CD4-positive, alpha-beta T cell treated with Interleukin-4 for 4 hours (primary cell): ENCODE measurements at regions not wholly inside any gene's neighbourhood (a gene's known extent, or its start where the extent isn't known, plus 50 kb on each side); places are given as distances from the start of the nearest gene placed in this dataset.
"Not testable (repeated sequence)": the region's sequence is repeated elsewhere in the genome, so short reads cannot be mapped to it uniquely, and the experiment has no call there.

ENCODE experiments used
- DNase-seq: peaks from one replicate; pipeline ENCODE4 v3.0.0-alpha.2; 2020

DNA sequence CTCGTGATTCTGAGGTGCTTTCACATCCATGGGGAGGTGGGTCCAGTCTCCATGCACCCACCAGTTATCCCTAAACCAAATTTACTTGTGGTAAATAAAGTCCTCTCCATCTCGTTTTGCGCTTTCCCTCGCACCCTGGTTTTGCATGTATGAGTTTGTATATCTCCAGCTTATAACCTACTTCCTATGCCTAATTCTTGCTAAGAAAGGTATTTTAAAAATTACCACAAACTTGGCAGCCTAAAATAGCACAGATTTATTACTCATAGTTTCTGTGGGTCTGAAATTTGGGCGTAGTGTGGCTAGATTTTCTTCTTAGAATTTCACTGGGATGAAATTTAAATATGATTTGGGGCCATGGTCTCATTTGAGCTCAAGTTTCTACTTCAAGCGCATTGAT is 511.5 kb downstream of the NYAP2 start:
- no peak for DNase-seq

- DNase-seq = no peak
Observed at GRCh38 chr2:225895126-225895525, 495.6 kb downstream of the NYAP2 start.

- DNase-seq = no peak
Observed at GRCh38 chr2:225894236-225894980, 494.9 kb downstream of the NYAP2 start.

- no peak for DNase-seq
Observed at GRCh38 chr2:225893151-225893550, 493.6 kb downstream of the NYAP2 start.

DNA sequence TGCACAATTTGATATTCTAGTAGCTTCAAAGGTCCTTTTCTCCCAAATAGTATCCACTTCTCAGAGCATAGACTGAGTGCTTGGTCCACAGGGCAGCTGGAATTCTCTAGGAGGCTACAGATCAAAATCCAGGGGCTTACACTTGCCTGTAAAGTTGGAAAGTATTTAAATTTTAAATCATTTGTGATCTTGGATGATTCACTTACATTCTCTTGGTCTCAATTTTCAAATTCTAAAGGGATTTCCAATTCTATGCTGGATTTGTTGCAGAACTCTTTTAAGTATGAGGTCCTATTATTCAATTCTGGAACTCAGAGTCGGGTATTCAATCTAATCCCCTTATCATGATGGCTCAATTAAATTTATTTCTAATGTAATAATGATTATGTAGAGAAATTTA is 492.3 kb downstream of the NYAP2 start:
- DNase-seq = no peak

DNA sequence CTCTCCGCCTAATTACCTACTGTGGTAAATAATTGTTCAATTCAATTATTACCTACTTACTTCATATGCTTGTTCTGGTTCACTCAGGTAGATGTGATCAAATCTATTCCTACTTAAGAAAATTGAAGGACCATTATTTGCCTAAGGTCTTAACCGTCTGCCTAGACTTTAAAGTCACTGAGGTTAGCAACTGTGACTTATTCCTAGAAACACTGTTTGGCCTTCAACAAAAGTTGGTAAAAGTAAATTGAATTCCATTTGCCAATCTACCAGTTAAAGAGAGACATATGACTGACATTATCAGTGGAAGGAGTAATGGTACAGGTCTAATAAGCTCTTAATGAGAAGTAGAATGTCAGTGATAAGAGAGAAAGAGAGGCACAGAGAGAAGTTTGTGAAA is 491.5 kb downstream of the NYAP2 start:
- no peak for DNase-seq

DNA sequence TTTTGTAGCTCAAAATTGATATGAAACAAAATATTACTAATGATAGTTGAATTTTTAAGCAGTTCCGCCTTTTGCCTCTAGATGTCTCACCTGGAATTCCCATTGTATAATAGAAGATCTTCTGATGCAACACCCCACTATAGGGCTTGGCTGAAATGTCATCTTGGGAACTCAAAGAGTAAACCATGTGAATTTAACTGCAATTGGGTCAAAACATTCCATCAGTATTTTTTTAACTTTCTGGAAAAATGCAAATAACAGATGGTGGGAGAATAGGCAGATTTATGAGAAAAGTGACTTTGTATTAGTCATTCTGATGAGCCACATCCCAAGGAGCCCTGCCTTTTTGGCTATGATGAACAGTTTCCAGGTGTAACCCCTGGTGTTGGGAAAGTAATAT is 489.9 kb downstream of the NYAP2 start:
- peak; percentile 14 for DNase-seq

GRCh38 chr2:225867071-225867470 is 467.6 kb downstream of the NYAP2 start:
- no peak for DNase-seq

DNA sequence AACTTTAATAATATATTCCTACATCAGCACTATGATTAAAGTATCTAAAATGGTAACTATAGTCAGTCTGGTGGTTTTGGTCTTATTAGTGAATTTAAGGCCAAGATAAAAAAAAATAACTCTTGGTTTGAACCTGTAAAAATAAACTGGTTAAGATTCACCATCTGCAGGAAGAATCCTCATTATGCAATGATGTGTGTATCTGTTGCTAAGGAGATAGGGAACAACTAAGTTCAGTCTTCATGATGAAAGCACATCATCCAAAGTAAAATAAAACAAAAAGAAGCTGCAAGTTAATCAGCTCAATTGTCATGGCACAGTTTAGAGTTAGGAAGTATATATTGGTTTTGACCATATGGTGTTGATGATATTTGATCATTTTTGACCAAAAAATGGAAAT is 466.0 kb downstream of the NYAP2 start:
- no peak for DNase-seq

DNA sequence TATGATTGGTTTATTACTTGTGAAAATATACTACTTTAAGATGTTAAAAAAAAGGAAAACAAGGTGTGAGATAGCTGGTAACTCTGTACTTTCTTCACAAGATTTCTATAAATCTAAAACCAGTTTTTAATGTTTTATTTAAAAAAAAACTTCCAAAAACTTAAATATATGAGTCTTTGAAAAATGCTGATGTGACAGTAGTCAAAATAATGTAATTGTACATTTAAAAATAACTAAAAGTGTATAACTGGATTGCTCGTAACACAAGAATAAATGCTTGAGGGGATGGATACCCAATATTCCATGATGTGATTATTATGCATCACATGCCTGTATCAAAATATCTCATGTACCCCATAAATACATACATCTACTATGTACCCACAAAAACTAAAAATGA is 464.9 kb downstream of the NYAP2 start:
- no peak for DNase-seq

- no peak for DNase-seq
Observed at GRCh38 chr2:225842939-225843338, 443.4 kb downstream of the NYAP2 start.

DNA sequence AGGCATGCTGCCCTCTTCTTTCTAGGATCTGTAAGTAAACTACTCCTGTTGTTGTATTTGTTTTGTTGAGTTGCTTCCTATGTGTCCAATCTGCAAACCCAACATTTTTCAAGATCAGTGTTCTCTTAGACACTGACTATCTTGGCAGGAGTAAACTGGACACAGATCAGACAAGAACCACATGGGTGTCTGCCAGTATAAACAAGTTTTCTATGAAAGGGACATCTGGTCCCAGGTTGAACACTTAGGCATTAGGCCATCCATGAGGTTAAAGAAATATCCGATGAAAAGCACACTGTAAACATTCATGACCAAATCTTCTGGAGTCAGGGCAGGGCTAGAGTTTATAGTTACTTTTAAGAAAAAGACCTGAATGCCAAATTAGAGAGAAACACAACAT is 441.8 kb downstream of the NYAP2 start:
- DNase-seq = no peak

DNA sequence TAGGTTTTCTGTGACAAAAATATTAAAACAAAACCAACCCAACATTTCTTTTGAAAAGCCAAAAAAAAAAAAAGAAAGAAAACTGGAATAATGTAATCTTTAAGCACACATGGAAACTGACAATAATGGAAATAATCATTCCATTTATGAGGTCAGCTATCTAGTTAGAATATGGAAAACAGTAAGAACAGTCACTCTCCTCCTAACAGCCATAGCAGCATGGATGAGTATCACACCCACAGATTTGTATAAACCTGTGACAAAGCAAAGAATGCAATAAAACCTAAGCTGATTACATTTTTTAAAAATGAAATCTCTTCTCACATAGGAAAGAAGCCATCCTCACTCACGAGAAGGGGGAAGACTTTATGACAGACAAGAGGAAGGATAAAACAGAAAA is 437.8 kb downstream of the NYAP2 start:
- DNase-seq = no peak

DNA sequence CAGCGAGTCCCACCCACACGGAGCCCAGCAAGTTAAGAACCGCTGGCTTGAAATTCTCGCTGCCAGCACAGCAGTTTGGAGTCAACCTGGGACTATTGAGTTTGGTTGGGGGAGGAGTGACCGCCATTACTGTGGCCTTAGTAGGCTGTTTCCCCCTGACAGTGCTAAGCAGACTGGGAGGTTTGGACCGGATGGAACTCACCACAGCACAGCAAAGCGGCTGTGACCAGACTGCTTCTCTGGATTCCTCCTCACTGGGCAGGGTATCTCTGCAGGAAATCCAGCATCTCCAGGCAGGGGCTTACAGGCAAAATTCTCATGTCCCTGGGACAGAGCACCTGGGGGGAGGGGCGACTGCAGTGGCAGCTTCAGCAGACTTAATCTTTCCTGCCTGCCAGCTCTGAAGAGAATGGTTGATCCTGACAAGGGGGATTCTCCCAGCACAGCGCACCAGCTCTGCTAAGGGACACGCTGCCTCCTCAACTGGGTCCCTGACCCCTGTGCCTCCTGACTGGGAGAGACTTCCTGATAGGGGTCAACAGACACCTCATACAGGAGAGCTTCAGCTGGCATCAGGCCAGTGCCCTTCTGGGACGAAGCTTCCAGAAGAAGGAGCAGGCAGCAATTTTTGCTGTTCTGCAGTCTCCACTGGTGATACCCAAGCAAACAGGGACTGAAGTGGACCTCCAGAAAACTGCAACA is 425.4 kb downstream of the NYAP2 start:
- DNase-seq = no peak

DNA sequence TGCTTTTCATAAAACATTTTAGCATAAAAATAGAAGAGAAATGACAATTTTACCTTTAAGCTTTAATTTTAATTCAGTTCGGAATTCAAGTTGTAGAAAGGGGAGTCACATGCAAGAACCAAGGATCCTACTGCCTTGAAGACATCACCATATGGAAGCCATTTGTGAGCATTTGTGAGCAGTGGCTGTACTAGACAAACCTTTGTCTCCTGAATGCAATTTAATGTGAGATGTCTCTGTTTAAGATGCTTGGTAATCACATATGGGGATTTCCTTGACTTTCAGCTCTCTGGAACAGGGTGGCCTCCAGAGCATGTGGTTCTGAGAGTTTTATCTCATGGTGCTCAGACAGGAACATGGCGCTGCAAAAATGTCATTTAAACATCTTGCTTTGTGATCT is 421.8 kb downstream of the NYAP2 start:
- DNase-seq = no peak

DNA sequence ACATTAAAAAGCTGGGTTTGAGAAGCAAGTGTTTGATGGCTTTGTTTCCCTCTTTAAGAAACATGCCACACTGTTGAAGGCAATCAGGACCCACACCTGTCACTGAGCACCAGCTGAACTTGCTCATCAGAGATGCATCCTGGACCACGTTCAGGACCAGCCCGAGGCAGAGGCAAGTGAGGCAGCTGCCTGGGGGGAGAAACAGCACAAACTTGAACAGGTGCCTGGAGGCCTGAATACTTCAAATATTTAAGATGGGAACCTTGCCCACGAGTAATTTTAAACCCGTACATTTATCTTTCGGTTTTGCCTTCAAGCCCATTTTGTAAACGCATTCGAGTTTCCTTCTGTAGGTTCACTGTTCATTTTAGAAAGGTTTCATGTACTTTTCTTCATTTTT is 421.3 kb downstream of the NYAP2 start:
- no peak for DNase-seq

DNA sequence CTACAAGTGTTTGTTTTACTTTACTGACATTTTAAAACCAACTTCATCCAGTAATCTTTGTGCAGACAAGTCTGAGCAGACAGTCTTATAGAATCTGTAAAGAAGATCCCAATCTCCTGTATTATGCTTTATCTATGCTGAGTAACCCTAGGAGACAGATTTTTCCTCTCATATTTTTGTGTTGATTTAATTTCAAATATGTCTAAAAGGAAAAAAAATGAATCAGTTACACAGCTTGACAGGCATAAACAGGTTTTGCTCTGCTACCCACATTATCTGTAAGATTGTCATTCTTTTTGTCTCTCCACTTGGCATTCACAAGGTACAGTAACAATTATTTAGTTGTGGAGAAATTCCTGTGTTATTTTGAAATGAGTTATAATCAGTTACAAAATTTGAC is 415.0 kb downstream of the NYAP2 start:
- no peak for DNase-seq

DNA sequence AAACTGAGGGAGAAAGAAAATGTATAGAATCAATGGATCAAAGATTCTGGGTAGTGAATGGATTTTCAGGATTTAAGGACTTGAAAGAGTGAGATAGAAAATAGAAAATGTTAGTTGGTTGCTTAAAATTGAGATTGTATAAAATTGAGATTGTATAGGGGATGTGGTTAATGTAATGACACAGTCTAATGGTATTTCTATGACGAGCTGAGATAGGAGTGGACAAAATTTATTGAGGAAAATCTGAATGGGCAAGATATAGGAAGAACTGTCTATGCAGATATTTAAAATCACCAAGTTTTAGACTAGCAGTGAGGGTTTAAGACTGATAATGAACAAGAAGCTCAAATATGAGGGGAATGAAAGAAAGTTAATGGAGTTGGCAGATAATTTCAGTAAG is 406.6 kb downstream of the NYAP2 start:
- no peak for DNase-seq

DNA sequence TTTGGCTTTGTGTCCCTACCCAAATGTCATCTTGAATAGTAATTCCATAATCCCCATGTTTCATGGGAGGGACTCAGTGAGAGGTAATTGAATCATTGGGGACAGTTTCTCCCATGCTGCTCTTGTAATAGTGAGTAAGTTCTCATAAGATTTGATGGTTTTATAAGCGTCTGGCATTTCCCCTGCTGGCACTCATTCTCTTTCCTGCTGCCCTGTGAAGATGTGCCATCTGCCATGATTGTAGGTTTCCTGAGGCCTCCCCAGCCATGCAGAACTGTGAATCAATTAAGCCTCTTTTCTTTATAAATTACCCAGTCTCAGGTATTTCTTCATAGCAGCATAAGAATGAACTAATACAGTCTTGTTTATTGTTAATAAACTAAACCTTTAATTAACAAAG is 402.6 kb downstream of the NYAP2 start:
- DNase-seq = not testable (repeated sequence)

- DNase-seq = no peak
Observed at GRCh38 chr2:225797394-225797793, 397.9 kb downstream of the NYAP2 start.

DNA sequence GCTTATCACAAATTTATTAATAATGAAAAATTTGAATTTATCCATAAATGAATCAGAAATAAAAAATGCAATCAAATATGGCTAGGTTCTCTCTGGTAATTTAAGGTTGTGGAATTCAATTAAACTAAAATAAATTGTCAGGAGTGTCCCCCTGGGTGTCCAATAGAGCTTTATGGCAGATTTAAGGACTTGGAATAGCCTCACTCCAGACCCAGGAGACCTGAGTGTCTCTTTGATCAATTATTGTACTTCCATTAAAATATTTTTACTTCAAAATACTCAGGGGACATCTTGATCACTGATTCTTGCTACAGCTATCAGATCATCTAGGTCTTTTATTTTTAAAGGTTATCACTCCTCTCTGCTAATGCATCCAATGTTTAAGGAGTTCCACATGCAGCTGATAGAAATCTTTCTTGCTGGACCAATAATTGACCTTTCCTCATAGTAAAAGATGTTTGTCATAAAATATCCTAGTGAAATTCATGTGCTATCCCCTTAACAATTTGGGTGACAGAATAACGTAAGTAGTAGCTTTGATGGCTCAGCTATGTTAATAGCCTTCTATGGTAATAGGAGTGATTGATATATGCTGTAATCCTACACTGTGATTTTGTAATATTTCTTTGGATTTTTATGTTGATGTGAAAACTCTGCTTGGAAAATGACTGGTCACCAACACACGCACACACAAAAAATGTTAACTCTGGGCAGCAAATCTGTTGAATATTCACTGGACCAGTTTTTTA is 395.3 kb downstream of the NYAP2 start:
- DNase-seq = no peak

GRCh38 chr2:225793736-225794550 is 394.4 kb downstream of the NYAP2 start:
- no peak for DNase-seq

DNA sequence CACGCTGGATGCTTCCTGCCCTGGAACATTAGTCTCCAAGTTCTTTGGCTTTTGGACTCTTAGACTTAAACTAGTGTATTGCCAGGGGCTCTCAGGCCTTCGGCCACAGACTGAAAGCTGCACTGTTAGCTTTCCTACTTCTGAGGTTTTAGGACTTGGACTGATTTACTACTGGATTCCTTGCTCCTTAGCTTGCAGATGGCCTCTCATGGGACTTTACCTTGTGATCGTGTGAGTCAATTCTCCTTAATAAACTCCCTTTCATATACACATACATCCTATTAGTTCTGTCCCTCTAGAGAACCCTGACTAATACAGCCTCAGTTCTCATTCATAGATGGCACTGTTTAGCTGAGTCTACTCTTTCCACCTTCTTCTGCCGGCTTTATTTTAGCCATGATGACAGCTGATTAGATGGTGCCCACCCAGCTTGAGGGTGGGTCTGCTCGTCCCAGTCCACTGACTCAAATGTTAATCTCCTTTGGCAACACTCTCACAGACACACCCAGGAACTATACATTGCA is 389.1 kb downstream of the NYAP2 start:
- DNase-seq = no peak
